Thyroid gland (tissue), 4 donors: ENCODE measurements at regions not wholly inside any gene's neighbourhood (a gene's known extent, or its start where the extent isn't known, plus 50 kb on each side); places are given as distances from the start of the nearest gene placed in this dataset.

Source experiments
- DNase-seq, 2 donors: peaks; one replicate each; pipeline ENCODE4 v3.0.0-alpha.2; 2019
- H3K27ac ChIP-seq, 3 donors: fragments of 200-600 bp; sonication (generic); 1 replicate in 2 of 3; 2 replicates in 1 of 3; pipeline ENCODE4 v1.5.1; 2016 to 2019; ENCODE audit warnings: mild to moderate bottlenecking in 1 of 3, moderate library complexity in 1 of 3
- H3K27me3 ChIP-seq: fragments of 200-600 bp; sonication (generic); one replicate; pipeline ENCODE4 v1.5.1; 2019
- H3K36me3 ChIP-seq, 2 donors: fragments of 200-600 bp; sonication (generic); one replicate each; pipeline ENCODE4 v1.5.1; 2016 to 2019
- H3K4me1 ChIP-seq, 2 donors: fragments of 200-600 bp; sonication (generic); one replicate each; pipeline ENCODE4 v1.5.1; 2017 to 2019
- H3K4me3 ChIP-seq, 3 donors: fragments of 200-600 bp; sonication (generic); replicated peaks in 1 of 3; 1 replicate in 2 of 3; 2 replicates in 1 of 3; pipeline ENCODE4 v1.5.1; 2016; ENCODE audit warnings: mild to moderate bottlenecking in 1 of 3
- H3K9me3 ChIP-seq: fragments of 200-600 bp; sonication (generic); one replicate; pipeline ENCODE4 v1.5.1; 2017
- POLR2A ChIP-seq, 2 donors: fragments of 450-650 bp; IDR thresholded peaks; one replicate each; pipeline ENCODE4 v1.6.1; 2017; ENCODE audit warnings: antibody characterized with exemption in 2 of 2, mild to moderate bottlenecking in 2 of 2, moderate library complexity in 1 of 2
- WGBS, 2 donors: methylation state at CpG; one replicate each; pipeline ENCODE4 v1.1.5; 2017; 5-methylcytosine and 5-hydroxymethylcytosine counted together
- intact Hi-C: fragments of 100-400 bp; cut with DNase I; formaldehyde crosslinking; loops from one replicate; pipeline ENCODE4 v1.15.1; 2023
- TF ChIP-seq, protein P1 (sequence below), 6 experiments: fragments of 200-600 bp in 3 of 6; fragments of 450-650 bp in 3 of 6; sonication (generic) in 3 of 6; IDR thresholded peaks; one replicate each; pipeline ENCODE4 v1.5.1; 2016 to 2019; ENCODE audit warnings: antibody characterized with exemption in 6 of 6, mild to moderate bottlenecking in 2 of 6, inconsistent platforms in 1 of 6, moderate library complexity in 1 of 6

DNA sequence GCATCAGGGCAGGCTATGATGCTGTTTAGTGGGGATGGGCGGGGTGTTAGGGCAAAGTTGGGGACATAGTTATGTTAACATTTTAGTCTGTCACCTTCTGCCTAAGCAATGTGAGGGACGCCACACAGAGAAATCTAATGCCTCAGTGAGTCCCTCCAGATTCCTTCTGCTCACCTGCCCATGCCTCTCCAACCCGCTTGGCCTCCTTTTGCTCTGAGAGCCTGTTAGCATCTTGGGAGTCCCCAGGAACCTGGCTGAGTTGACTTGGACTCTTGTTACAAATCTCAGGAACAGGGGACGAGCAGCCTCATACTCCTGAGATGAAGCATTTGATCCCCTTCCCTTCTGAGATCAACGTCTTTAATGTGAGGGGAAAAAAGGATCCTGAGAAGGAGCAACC, 336.8 kb downstream of the CCSER2 start:
- peaks cover 0 to 14% of the 10 kb centered on the region in 2 donors for H3K4me1 ChIP-seq
- no peaks in the 10 kb centered on the region for H3K36me3 ChIP-seq
- intact Hi-C loops = no loop called here
- no peaks in the 10 kb centered on the region for H3K27me3 ChIP-seq
- TF ChIP-seq POLR2A (IDR thresholded peaks at IDR 0.05) = no peak
- TF ChIP-seq, protein P1, sequence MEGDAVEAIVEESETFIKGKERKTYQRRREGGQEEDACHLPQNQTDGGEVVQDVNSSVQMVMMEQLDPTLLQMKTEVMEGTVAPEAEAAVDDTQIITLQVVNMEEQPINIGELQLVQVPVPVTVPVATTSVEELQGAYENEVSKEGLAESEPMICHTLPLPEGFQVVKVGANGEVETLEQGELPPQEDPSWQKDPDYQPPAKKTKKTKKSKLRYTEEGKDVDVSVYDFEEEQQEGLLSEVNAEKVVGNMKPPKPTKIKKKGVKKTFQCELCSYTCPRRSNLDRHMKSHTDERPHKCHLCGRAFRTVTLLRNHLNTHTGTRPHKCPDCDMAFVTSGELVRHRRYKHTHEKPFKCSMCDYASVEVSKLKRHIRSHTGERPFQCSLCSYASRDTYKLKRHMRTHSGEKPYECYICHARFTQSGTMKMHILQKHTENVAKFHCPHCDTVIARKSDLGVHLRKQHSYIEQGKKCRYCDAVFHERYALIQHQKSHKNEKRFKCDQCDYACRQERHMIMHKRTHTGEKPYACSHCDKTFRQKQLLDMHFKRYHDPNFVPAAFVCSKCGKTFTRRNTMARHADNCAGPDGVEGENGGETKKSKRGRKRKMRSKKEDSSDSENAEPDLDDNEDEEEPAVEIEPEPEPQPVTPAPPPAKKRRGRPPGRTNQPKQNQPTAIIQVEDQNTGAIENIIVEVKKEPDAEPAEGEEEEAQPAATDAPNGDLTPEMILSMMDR (IDR thresholded peaks at IDR 0.05) = no peak
- H3K27ac ChIP-seq = no peak overlapping the region
- no peak overlapping the region for H3K4me3 ChIP-seq
- DNase-seq = peak; percentile 62 to 69
- H3K9me3 ChIP-seq = no peaks in the 10 kb centered on the region
- 44 to 53% methylated on average over 5 of the region's 5 CpGs for WGBS, 2 donors

DNA sequence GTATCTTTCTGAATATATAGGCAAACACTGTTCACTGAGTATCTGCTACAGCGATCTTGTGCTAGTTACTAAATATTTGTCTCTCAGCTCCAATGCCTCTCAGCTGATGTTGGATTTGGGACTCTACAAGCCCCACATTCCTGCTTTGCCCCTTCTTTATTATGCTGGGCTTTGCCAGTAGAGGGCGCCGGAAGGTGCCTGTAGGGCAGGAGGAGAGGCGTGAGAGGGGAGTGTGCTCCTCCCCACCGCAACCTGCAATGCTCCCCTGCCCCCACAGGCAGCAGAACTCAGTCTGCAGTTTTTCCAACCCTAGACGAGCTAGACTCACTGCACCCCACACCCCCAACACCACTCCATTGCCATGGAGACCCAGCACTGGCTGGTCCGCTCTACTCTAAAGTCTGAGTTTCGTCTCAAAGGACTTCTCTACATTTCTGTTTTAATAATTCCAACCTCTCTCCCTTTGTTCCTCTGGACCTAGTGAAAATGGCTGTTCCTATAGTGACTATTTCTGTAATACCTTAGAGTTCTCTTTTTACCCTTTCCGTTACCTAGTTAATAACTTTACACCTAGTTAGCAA, 337.6 kb downstream of the CCSER2 start:
- no peaks in the 10 kb centered on the region for H3K27me3 ChIP-seq
- H3K4me1 ChIP-seq = peaks cover 0 to 14% of the 10 kb centered on the region in 2 donors
- H3K4me3 ChIP-seq = no peak overlapping the region
- peak; percentile 15 to 26 for DNase-seq
- no peak for TF ChIP-seq POLR2A (IDR thresholded peaks at IDR 0.05)
- TF ChIP-seq, protein P1 (IDR thresholded peaks at IDR 0.05) = peak in 2 of 6 experiments; percentile 30 to 42
- H3K27ac ChIP-seq = no peak overlapping the region
- no peaks in the 10 kb centered on the region for H3K36me3 ChIP-seq
- H3K9me3 ChIP-seq = no peaks in the 10 kb centered on the region
- intact Hi-C loops = no loop called here
- WGBS, 2 donors = 51 to 53% methylated on average over 9 of the region's 9 CpGs

DNA sequence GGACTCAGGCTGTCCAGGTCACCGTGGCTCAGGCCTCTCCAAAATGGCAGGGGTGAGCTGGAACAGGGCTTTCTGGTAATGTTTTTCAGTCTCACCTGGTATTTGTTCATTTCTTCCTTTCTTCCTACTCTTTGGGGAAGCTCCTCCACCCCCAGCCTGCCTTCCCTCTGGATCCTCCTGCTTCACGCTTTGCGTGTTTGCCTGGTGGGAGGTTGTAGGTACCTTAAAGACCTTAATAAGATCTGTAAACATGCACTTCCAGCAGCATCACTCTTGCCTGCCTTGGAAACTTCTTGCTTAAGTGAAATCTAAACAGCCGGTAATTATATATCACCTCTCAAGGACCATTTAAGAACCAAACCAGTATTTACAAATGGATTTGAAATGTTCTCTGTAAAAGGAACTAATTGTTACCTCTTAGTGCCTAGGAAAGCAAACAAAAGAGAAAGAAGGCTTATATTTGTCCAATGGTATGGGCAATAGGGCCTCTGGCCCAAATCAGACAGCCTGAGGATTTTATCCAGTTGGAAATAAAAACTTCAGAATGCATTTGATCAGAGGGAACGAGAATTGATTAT, 339.9 kb downstream of the CCSER2 start:
- H3K9me3 ChIP-seq = no peaks in the 10 kb centered on the region
- H3K4me3 ChIP-seq = no peak overlapping the region
- no peak for DNase-seq
- H3K27me3 ChIP-seq = no peaks in the 10 kb centered on the region
- intact Hi-C loops = no loop called here
- TF ChIP-seq, protein P1 (IDR thresholded peaks at IDR 0.05) = no peak
- no peak for TF ChIP-seq POLR2A (IDR thresholded peaks at IDR 0.05)
- whole genome bisulfite sequencing, 2 donors = 88 to 92% methylated on average over 5 of the region's 5 CpGs
- H3K36me3 ChIP-seq = no peaks in the 10 kb centered on the region
- H3K4me1 ChIP-seq = peaks cover 0 to 14% of the 10 kb centered on the region in 2 donors
- H3K27ac ChIP-seq = no peak overlapping the region

DNA sequence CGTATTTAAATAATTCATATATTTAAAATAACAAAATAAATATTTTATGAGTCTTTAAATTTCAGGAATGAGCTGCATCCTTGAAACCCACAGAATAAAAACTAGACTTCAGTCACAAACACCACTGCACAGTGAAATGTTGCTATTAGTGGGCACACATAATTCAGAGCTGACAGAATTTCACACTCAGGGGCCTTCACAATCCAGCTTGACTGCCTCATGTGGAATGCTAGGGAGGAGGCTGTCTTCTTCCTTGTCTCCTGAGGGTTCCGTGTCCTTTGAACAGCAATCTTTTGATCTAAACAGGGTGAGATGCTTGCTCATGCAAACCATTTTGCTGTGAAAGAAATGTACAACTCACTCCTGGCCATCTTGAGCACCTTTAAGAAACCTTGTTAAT, 346.7 kb downstream of the CCSER2 start:
- intact Hi-C loops = no loop called here
- Histone ChIP-seq H3K36me3 (no peaks in the 10 kb centered on the region), H3K27me3 (no peaks in the 10 kb centered on the region), H3K4me1 (no peaks in the 10 kb centered on the region), H3K4me3 (no peak overlapping the region), H3K9me3 (no peaks in the 10 kb centered on the region), H3K27ac (no peak overlapping the region)
- DNase-seq = no peak
- no peak for TF ChIP-seq POLR2A (IDR thresholded peaks at IDR 0.05)
- TF ChIP-seq, protein P1 (IDR thresholded peaks at IDR 0.05) = no peak
- 84 to 86% methylated on average over 2 of the region's 2 CpGs for WGBS, 2 donors

DNA sequence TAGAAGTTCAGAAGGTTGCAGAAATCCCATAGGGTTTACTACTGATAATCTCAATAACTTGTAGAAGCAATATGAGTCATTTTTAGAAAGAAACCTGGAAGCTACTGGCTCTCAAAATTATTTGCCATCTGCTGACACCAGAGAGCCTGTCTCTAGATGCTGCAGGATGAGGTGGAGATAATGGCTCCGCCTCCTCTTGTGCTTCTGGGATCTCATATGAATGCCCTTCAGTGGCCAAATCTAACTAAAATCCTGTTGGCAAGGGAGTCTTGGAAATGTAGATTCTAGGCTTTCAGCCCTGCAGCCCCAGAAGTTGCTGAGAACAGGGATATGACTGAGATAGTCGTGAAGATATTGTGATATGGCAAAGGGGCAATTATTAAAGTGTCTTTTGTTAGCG, 348.1 kb downstream of the CCSER2 start:
- no peak for DNase-seq
- Histone ChIP-seq H3K36me3 (no peaks in the 10 kb centered on the region), H3K4me1 (no peaks in the 10 kb centered on the region), H3K4me3 (no peak overlapping the region), H3K9me3 (no peaks in the 10 kb centered on the region), H3K27me3 (no peaks in the 10 kb centered on the region), H3K27ac (no peak overlapping the region)
- TF ChIP-seq, protein P1 (IDR thresholded peaks at IDR 0.05) = no peak
- TF ChIP-seq POLR2A (IDR thresholded peaks at IDR 0.05) = no peak
- intact Hi-C loops = no loop called here
- 83 to 91% methylated on average over 3 of the region's 3 CpGs for WGBS, 2 donors
